Kidney (tissue), 13 donors: ENCODE measurements at regions not wholly inside any gene's neighbourhood (a gene's known extent, or its start where the extent isn't known, plus 50 kb on each side); places are given as distances from the start of the nearest gene placed in this dataset.

Experiments used
- DNase-seq, 5 donors: peaks; one replicate each; pipeline ENCODE4 v3.0.0-alpha.2; 2013 to 2020
- FAIRE-seq: peaks from 2 replicates; lab custom pipeline; 2012; peaks lifted over from hg19 to GRCh38; lab: Jason Lieb, UNC
- H3K27ac ChIP-seq, 2 donors: one replicate each; pipeline ENCODE4 v1.7.0; 2013; ENCODE audit warnings: low read depth in 2 of 2, low read length in 2 of 2, inconsistent platforms in 1 of 2
- H3K27me3 ChIP-seq: one replicate; pipeline ENCODE4 v1.7.1; 2013; ENCODE audit warnings: low read length, inconsistent platforms; ENCODE audit not compliant: control insufficient read depth, insufficient read depth
- H3K36me3 ChIP-seq, 3 donors: one replicate each; pipeline versions ENCODE4 v1.7.0 to v1.7.1; 2013; ENCODE audit warnings: low read length in 3 of 3, control low read depth in 1 of 3, inconsistent platforms in 1 of 3; ENCODE audit not compliant: insufficient read depth in 3 of 3, control insufficient read depth in 2 of 3
- H3K4me1 ChIP-seq, 3 donors: one replicate each; pipeline versions ENCODE4 v1.7.0 to v1.7.1; 2013; ENCODE audit warnings: low read length in 3 of 3, inconsistent platforms in 1 of 3, low read depth in 1 of 3; ENCODE audit not compliant: control insufficient read depth in 2 of 3, insufficient read depth in 2 of 3
- H3K4me3 ChIP-seq, 3 donors: one replicate each; pipeline versions ENCODE4 v1.7.0 to v1.8.1; 2013; ENCODE audit warnings: low read length in 3 of 3, control low read depth in 1 of 3, inconsistent platforms in 1 of 3
- H3K9ac ChIP-seq, 3 donors: one replicate each; pipeline versions ENCODE4 v1.7.0 to v1.7.1; 2013; ENCODE audit warnings: low read length in 3 of 3, control low read depth in 1 of 3, inconsistent platforms in 1 of 3
- H3K9me3 ChIP-seq, 3 donors: one replicate each; pipeline versions ENCODE4 v1.7.0 to v1.7.1; 2013; ENCODE audit warnings: low read length in 3 of 3, control low read depth in 1 of 3, inconsistent platforms in 1 of 3; ENCODE audit not compliant: control insufficient read depth in 2 of 3, insufficient read depth in 1 of 3
- CTCF ChIP-seq: IDR thresholded peaks from 3 replicates; pipeline ENCODE4 v1.5.1; 2012; ENCODE audit warnings: mild to moderate bottlenecking, moderate library complexity, borderline replicate concordance; ENCODE audit not compliant: insufficient read depth; ENCODE audit errors: extremely low read depth
- intact Hi-C: fragments of 100-400 bp; cut with DNase I; formaldehyde crosslinking; loops from one replicate; pipeline ENCODE4 v1.11.1; 2022
- donor health status: control.
- donor health status: control.
- donor health status: control.
- donor health status: control.
- donor health status: control.
- donor health status: DM: yes; HTN: yes; CAD: no.
- donor health status: Normal renal cell carcinoma (clear cell type).

- no peak overlapping the region for H3K27ac ChIP-seq
- H3K4me3 ChIP-seq = no peak overlapping the region
- no peaks in the 10 kb centered on the region for H3K27me3 ChIP-seq
- H3K36me3 ChIP-seq = no peaks in the 10 kb centered on the region
- FAIRE-seq (no peak), DNase-seq (no peak)
- H3K9me3 ChIP-seq = no peaks in the 10 kb centered on the region
- no peak for TF ChIP-seq CTCF
- no peak overlapping the region for H3K9ac ChIP-seq
- intact Hi-C loops = no loop called here
- peaks cover 0 to 3% (median 0%) of the 10 kb centered on the region in 3 donors for H3K4me1 ChIP-seq
Observed at GRCh38 chr15:27676647-27677046, 422.5 kb downstream of the OCA2 start.

- intact Hi-C loops = no loop called here
- no peak for FAIRE-seq
Observed at GRCh38 chr15:27675571-27675970, 423.5 kb downstream of the OCA2 start.

GRCh38 chr15:27674826-27675225 is 424.3 kb downstream of the OCA2 start:
- Histone ChIP-seq H3K27me3 (no peaks in the 10 kb centered on the region), H3K27ac (no peak overlapping the region), H3K36me3 (no peaks in the 10 kb centered on the region), H3K4me3 (no peak overlapping the region), H3K9me3 (no peaks in the 10 kb centered on the region), H3K9ac (no peak overlapping the region), H3K4me1 (peaks cover 0 to 3% (median 3%) of the 10 kb centered on the region in 3 donors)
- DNase-seq = no peak
- intact Hi-C loops = no loop called here
- TF ChIP-seq CTCF = no peak
- no peak for FAIRE-seq

More at GRCh38 chr15:27675571-27675970, 423.5 kb downstream of the OCA2 start:
- H3K4me3 ChIP-seq = no peak overlapping the region
- DNase-seq = no peak
- H3K27ac ChIP-seq = no peak overlapping the region
- H3K4me1 ChIP-seq = peaks cover 0 to 3% (median 2%) of the 10 kb centered on the region in 3 donors
- TF ChIP-seq CTCF = no peak
- H3K9me3 ChIP-seq = no peaks in the 10 kb centered on the region
- no peak overlapping the region for H3K9ac ChIP-seq
- H3K27me3 ChIP-seq = no peaks in the 10 kb centered on the region
- no peaks in the 10 kb centered on the region for H3K36me3 ChIP-seq
